Medulla oblongata (tissue), 1 donor: ENCODE measurements at regions not wholly inside any gene's neighbourhood (a gene's known extent, or its start where the extent isn't known, plus 50 kb on each side); places are given as distances from the start of the nearest gene placed in this dataset.
"Not testable (repeated sequence)": the region's sequence is repeated elsewhere in the genome, so short reads cannot be mapped to it uniquely, and the experiment has no call there.

Experiments
- DNase-seq: peaks from one replicate; pipeline ENCODE4 v3.0.0-alpha.2; 2015; ENCODE audit errors: extremely low spot score

- no peak for DNase-seq
Observed at GRCh38 chr2:236632295-236633218, 62.9 kb downstream of the ACKR3 start.

DNA sequence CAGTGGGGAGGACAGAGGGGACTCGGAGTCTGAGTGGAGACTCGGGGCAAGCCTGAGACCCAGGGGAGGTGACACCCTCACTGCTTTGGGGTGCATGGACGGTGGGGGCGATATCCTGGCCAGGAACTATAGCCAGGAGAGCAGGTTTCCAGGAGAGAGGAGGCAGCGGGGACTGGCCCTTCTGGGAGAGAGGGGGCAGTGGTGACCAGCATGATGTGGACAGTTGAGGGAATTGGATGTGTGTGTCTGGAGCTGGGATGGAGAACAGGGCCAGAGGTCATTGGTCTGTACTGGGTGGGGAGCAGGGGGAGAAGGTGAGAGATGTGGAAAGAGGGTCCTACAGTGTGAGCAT, 63.6 kb downstream of the ACKR3 start:
- no peak for DNase-seq

DNA sequence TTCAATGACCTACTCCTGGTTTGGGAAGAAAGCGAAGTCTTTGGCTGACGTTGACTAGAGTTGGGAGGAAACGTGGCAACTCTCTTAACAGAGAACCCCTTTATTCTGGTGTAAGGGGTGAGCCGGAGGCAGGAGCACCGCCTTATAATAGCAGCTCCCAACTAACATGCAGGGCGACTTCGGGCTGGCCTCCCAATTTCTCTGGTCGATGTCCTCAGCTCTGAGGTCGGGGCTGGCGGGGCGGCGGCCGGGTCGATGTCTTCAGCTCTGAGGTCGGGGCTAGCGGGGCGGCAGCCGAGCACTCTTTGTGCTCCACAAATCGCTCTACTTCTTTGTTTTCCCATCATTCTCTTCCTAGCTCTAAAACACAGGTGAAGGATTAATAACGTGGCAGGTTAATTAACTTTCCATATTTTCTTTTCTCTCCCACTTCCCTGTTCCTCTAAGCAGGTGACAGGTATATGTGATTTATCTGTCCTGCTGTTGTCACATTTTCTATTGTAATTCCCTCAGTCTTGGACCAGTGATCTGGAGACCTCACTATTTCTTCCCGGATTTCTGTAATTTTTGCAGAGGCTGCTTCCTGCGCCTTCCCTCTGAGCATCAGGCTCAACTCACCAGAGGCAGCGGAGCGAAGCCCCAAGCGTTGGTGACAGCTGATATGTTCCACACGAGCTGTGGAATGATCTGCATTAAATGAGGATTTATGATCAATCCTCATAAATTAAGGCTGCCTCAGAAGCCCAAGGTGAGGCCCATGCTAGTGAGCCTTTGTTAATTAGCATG, 64.3 kb downstream of the ACKR3 start:
- DNase-seq = no peak

DNA sequence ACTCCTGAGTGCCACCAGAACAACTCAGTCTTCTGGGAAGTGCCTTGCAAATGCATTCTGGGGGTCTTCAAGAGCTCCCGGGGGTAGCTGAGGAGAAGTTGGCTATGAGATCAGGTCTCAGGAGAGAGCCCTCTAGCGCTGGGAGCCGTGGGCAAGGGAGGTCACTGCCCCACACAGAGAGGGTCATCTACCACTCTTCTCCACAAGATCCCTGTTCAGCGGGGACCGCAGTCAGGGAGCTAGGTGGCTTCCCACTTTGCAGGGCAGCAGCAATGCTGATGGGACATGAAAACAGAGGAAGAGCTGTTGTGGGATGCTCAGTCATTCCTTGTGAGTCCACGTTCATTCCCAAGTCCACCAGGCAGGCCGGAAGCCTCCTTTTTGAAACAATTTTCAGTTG, 66.6 kb downstream of the ACKR3 start:
- no peak for DNase-seq

- DNase-seq = no peak
Observed at GRCh38 chr2:236636714-236637470, 67.3 kb downstream of the ACKR3 start.

DNA sequence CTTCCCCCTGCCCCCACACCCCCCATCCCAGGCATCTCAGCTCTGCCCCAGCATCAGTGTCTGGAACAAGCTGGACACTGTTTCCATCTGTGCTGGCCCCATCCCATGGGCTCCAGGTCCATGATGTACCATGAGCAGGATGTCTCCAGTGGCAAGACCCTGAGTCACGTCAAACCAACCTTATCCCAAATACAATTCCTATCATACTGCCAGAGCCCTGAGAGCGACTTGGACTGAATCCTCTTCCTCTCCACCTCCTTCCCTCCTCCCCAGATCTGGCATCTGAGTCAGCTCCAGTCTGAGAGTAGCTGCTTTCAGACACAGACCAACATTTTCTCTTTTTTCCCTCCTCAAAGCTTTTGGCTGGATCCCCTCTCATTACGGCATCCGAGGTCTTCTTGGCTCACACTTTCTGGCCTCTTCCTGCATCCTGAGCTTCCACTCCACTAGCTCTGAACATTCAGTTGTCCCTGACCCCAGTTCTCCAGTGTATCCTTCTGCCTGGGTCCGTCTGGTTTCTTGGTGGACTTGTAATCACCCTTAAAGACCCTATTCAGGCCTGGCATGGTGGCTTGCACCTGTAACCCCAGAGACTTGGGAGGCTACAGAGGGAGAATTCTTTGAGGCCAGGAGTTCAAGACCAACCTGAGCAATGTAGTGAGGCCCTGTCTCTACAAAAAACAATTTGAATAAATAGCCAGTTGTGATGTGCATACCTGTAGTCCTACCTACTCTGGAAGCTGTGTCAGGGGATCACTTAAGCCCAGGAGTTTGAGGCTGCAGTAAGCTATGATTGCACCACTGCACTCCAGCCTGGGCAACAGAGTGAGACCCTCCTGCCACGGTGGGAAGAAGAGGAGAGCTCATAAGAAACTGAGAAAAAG, 68.3 kb downstream of the ACKR3 start:
- DNase-seq = no peak

- DNase-seq = no peak
Observed at GRCh38 chr2:236638707-236639106, 69.1 kb downstream of the ACKR3 start.

- no peak for DNase-seq
Observed at GRCh38 chr2:236639461-236640235, 70.0 kb downstream of the ACKR3 start.

- no peak for DNase-seq
Observed at GRCh38 chr2:236641051-236641726, 71.6 kb downstream of the ACKR3 start.

DNA sequence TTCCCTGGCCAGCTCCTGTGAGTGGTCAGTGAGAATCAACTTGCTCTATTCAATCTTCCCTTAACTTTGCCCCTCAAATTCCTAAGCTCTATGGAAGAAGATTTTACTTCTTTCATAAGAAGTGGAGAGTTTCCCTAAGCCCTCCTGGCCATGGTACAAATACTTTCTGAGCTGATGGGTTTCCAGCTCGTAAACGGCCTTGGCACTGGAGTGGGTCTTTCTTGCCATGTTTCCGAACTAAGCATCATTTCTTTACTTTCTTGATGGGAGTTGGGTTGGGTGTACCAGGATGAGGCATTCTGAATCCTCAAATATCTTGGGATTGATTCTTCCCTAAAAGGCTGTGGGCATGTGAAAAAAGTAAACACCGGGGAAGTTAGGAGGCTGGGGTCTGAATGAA, 72.5 kb downstream of the ACKR3 start:
- DNase-seq = peak; percentile 44

- peak; percentile 52 for DNase-seq
Observed at GRCh38 chr2:236642584-236643291, 73.1 kb downstream of the ACKR3 start.

DNA sequence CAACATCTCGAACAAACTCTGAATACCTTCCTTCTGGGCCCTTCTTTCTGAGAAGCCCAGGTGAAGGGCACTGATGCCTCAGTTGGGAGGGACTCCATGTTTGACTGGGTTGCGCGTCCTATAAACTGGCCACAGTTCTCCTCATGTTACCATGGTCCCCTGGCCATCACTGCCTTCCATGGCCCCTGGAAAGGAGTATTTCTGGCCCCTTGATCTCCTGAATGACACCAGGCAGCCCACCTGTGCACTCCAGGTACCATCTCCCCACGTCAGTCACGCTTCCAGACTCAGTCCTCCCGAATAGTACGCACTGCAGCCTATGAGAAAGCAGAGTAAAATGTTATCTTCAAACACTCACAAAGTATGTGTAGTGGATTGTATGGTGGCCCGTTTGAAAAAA, 73.9 kb downstream of the ACKR3 start:
- no peak for DNase-seq

DNA sequence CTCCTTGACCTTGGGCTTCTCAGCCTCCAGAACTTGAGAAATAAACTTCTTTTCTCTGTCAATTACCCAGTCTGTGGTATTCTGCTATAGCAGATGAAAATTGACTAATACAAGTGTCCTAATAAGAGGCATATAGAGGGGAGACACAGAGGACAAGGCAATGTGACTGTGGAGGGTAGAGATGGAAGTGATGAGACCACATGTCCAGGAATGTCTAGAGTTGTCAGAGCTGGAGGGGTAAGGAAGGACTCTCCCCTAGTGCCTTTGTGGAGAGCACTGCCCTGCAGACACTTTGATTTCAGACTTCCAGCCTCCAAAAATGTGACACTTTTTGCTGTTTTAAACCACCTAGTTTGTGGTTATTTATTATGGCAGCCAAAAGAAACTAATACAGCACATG, 74.4 kb downstream of the ACKR3 start:
- no peak for DNase-seq

GRCh38 chr2:236644502-236644911, 74.9 kb downstream of the ACKR3 start:
- DNase-seq = no peak

DNA sequence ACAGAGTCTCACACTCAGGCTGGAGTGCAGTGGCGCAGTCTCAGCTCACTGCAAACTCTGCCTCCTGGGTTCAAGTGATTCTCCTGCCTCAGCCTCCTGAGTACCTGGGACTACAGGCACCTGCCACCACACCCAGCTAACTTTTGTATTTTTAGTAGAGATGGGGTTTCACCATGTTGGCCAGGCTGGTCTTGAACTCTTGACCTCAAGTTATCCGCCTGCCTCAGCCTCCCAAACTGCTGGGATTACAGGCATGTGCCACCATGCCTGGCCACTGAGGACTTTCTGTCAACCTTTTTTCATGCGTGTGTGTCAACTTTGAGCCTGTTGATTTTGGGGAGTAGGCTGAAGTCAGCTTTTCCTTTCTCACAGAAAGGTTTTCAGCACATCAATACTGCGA, 75.5 kb downstream of the ACKR3 start:
- not testable (repeated sequence) for DNase-seq

DNA sequence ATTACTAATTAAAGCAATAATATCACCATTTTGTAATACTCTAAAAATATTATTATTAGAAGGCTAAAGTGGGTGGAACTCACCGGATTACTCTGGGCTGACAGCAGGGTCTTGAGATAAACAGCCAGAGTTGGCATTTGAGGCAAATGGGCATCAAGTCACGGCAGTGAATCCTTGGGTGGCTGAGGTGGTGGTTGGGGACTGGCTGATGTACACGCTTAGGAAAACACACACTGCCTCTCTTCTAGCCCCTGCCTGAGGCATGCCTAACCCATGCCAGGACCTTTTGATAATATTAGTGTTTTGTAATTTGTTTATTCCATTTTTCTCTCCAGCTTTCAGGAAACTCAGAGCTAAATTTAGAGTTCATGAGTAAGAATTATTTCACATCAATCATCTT, 76.8 kb downstream of the ACKR3 start:
- DNase-seq = no peak

GRCh38 chr2:236646871-236647270, 77.2 kb downstream of the ACKR3 start:
- DNase-seq = no peak

GRCh38 chr2:236647621-236648020, 78.0 kb downstream of the ACKR3 start:
- no peak for DNase-seq

- DNase-seq = no peak
Observed at GRCh38 chr2:236653863-236654262, 84.2 kb downstream of the ACKR3 start.
